ENCODE measurements at regions not wholly inside any gene's neighbourhood (a gene's known extent, or its start where the extent isn't known, plus 50 kb on each side); places are given as distances from the start of the nearest gene placed in this dataset.

- TF ChIP-seq CTCF (conservative IDR thresholded peaks at IDR 0.05 in 1 of 2, IDR thresholded peaks at IDR 0.05 in 1 of 2; ENCODE audit: low read depth in 1 of 2, low read length in 2 of 2) (no peak), EZH2 (IDR thresholded peaks at IDR 0.05; ENCODE audit: low read length, missing control alignments) (no peak)
- Histone ChIP-seq H3K9ac (ENCODE audit: insufficient read depth, low read length) (no peak overlapping the region), H2AFZ (ENCODE audit: low read length) (no peak overlapping the region), H3K4me1 (ENCODE audit: control insufficient read depth, extremely low read depth, insufficient read depth, low read length) (no peaks in the 10 kb centered on the region), H3K9me3 (ENCODE audit: control insufficient read depth, insufficient read depth, low read depth, low read length) (no peaks in the 10 kb centered on the region), H3K79me2 (ENCODE audit: control insufficient read depth, insufficient read depth, low read length) (no peaks in the 10 kb centered on the region), H3K27me3 (ENCODE audit: control insufficient read depth, insufficient read depth, low read length) (no peaks in the 10 kb centered on the region), H3K27ac (ENCODE audit: insufficient read depth, low read length) (no peak overlapping the region), H3K36me3 (ENCODE audit: control insufficient read depth, insufficient read depth, low read length) (no peaks in the 10 kb centered on the region), H4K20me1 (ENCODE audit: control insufficient read depth, extremely low read depth, insufficient read depth, low read length) (no peaks in the 10 kb centered on the region), H3K4me2 (ENCODE audit: extremely low read depth, insufficient read depth, low read length) (no peak overlapping the region), H3K4me3 (replicated peaks in 1 of 4; ENCODE audit: control extremely low read depth in 1 of 4, insufficient read depth in 1 of 4, low read depth in 3 of 4, low read length in 4 of 4) (no peak overlapping the region)
- DNase-seq (ENCODE audit: low read depth in 2 of 2), result no peak
Measured at GRCh38 chr20:12835999-12836398, 172.8 kb upstream of the SPTLC3 start.

GRCh38 chr20:12837646-12838045, 171.1 kb upstream of the SPTLC3 start:
- H3K4me1 ChIP-seq (ENCODE audit: control insufficient read depth, extremely low read depth, insufficient read depth, low read length), result no peaks in the 10 kb centered on the region
- no peaks in the 10 kb centered on the region for H3K9me3 ChIP-seq (ENCODE audit: control insufficient read depth, insufficient read depth, low read depth, low read length)
- no peak overlapping the region for H3K27ac ChIP-seq (ENCODE audit: insufficient read depth, low read length)
- no peak for DNase-seq (ENCODE audit: low read depth in 2 of 2)
- no peak overlapping the region for H3K9ac ChIP-seq (ENCODE audit: insufficient read depth, low read length)
- TF ChIP-seq CTCF (conservative IDR thresholded peaks at IDR 0.05 in 1 of 2, IDR thresholded peaks at IDR 0.05 in 1 of 2; ENCODE audit: low read depth in 1 of 2, low read length in 2 of 2), result no peak
- no peak for TF ChIP-seq EZH2 (IDR thresholded peaks at IDR 0.05; ENCODE audit: low read length, missing control alignments)
- H3K36me3 ChIP-seq (ENCODE audit: control insufficient read depth, insufficient read depth, low read length), result no peaks in the 10 kb centered on the region
- H3K4me3 ChIP-seq (replicated peaks in 1 of 4; ENCODE audit: control extremely low read depth in 1 of 4, insufficient read depth in 1 of 4, low read depth in 3 of 4, low read length in 4 of 4), result no peak overlapping the region
- H3K4me2 ChIP-seq (ENCODE audit: extremely low read depth, insufficient read depth, low read length), result no peak overlapping the region
- no peaks in the 10 kb centered on the region for H3K79me2 ChIP-seq (ENCODE audit: control insufficient read depth, insufficient read depth, low read length)
- no peaks in the 10 kb centered on the region for H4K20me1 ChIP-seq (ENCODE audit: control insufficient read depth, extremely low read depth, insufficient read depth, low read length)
- H2AFZ ChIP-seq (ENCODE audit: low read length), result no peak overlapping the region
- H3K27me3 ChIP-seq (ENCODE audit: control insufficient read depth, insufficient read depth, low read length), result no peaks in the 10 kb centered on the region

GRCh38 chr20:12838261-12838866, 170.4 kb upstream of the SPTLC3 start:
- Histone ChIP-seq H3K27me3 (ENCODE audit: control insufficient read depth, insufficient read depth, low read length) (no peaks in the 10 kb centered on the region), H3K4me2 (ENCODE audit: extremely low read depth, insufficient read depth, low read length) (no peak overlapping the region), H4K20me1 (ENCODE audit: control insufficient read depth, extremely low read depth, insufficient read depth, low read length) (no peaks in the 10 kb centered on the region), H3K4me3 (replicated peaks in 1 of 4; ENCODE audit: control extremely low read depth in 1 of 4, insufficient read depth in 1 of 4, low read depth in 3 of 4, low read length in 4 of 4) (no peak overlapping the region), H3K4me1 (ENCODE audit: control insufficient read depth, extremely low read depth, insufficient read depth, low read length) (no peaks in the 10 kb centered on the region), H3K36me3 (ENCODE audit: control insufficient read depth, insufficient read depth, low read length) (no peaks in the 10 kb centered on the region), H3K27ac (ENCODE audit: insufficient read depth, low read length) (no peak overlapping the region), H2AFZ (ENCODE audit: low read length) (no peak overlapping the region), H3K9me3 (ENCODE audit: control insufficient read depth, insufficient read depth, low read depth, low read length) (no peaks in the 10 kb centered on the region), H3K79me2 (ENCODE audit: control insufficient read depth, insufficient read depth, low read length) (no peaks in the 10 kb centered on the region), H3K9ac (ENCODE audit: insufficient read depth, low read length) (no peak overlapping the region)
- TF ChIP-seq EZH2 (IDR thresholded peaks at IDR 0.05; ENCODE audit: low read length, missing control alignments), result no peak
- TF ChIP-seq CTCF (conservative IDR thresholded peaks at IDR 0.05 in 1 of 2, IDR thresholded peaks at IDR 0.05 in 1 of 2; ENCODE audit: low read depth in 1 of 2, low read length in 2 of 2), result no peak
- no peak for DNase-seq (ENCODE audit: low read depth in 2 of 2)
